BLaER1 (cell line): ENCODE measurements at regions not wholly inside any gene's neighbourhood (a gene's known extent, or its start where the extent isn't known, plus 50 kb on each side); places are given as distances from the start of the nearest gene placed in this dataset.

Source experiments
- H3K27ac ChIP-seq: shearing (Covaris generic); formaldehyde crosslinking; 2 replicates; pipeline ENCODE4 v1.8.1; 2022
- H3K27me3 ChIP-seq: shearing (Covaris generic); formaldehyde crosslinking; 2 replicates; pipeline ENCODE4 v1.8.1; 2022
- H3K36me3 ChIP-seq: shearing (Covaris generic); formaldehyde crosslinking; 2 replicates; pipeline ENCODE4 v1.8.1; 2022
- H3K4me1 ChIP-seq: shearing (Covaris generic); formaldehyde crosslinking; 2 replicates; pipeline ENCODE4 v1.8.1; 2022
- H3K4me2 ChIP-seq: shearing (Covaris generic); formaldehyde crosslinking; 2 replicates; pipeline ENCODE4 v1.8.1; 2022
- H3K4me3 ChIP-seq: shearing (Covaris generic); formaldehyde crosslinking; 2 replicates; pipeline ENCODE4 v1.8.1; 2022
- H3K9ac ChIP-seq: shearing (Covaris generic); formaldehyde crosslinking; 2 replicates; pipeline ENCODE4 v1.8.1; 2022
- H3K9me3 ChIP-seq: shearing (Covaris generic); formaldehyde crosslinking; 2 replicates; pipeline ENCODE4 v1.8.1; 2022
- H4K20me1 ChIP-seq: shearing (Covaris generic); formaldehyde crosslinking; 2 replicates; pipeline ENCODE4 v1.8.1; 2022
- Cebpa-rat ChIP-seq: shearing (Covaris generic); IDR thresholded peaks from 2 replicates; pipeline ENCODE4 v1.8.1; 2022

- no peaks in the 10 kb centered on the region for H3K36me3 ChIP-seq
Measured at GRCh38 chr4:177826973-177827372, 384.7 kb upstream of the AGA start.

DNA sequence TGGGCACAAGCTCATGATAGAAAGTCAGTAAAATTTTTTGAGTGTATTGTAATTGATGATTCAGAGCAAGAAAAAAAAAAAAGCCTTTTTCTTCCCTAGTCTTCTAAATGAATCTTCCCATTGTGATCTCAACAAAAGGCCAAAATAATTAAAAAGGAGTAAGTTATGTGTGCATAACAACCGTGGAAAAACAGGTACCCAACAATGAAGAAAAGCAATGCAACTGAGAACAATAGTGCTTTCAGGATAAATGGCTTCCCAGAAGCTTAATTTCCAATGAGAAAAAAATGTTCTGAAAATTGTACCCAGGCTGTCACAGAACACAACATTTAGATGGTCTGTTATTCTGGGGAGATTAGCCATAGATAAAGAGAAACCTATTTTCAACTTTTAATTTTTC, 399.0 kb upstream of the AGA start:
- Histone ChIP-seq H3K4me1 (no peaks in the 10 kb centered on the region), H3K9me3 (no peaks in the 10 kb centered on the region), H3K4me3 (no peak overlapping the region), H3K27me3 (no peaks in the 10 kb centered on the region), H3K4me2 (no peak overlapping the region), H3K36me3 (no peaks in the 10 kb centered on the region), H3K9ac (no peak overlapping the region), H4K20me1 (no peaks in the 10 kb centered on the region), H3K27ac (no peak overlapping the region)
- TF ChIP-seq Cebpa-rat = no peak

More at GRCh38 chr4:177826973-177827372, 384.7 kb upstream of the AGA start:
- no peaks in the 10 kb centered on the region for H4K20me1 ChIP-seq
- no peak overlapping the region for H3K9ac ChIP-seq
- no peak for TF ChIP-seq Cebpa-rat
- no peak overlapping the region for H3K4me3 ChIP-seq
- peaks cover 5% of the 10 kb centered on the region; the same call in 1 of the 2 replicates for H3K9me3 ChIP-seq
- no peaks in the 10 kb centered on the region for H3K4me1 ChIP-seq
- no peaks in the 10 kb centered on the region for H3K27me3 ChIP-seq
- no peak overlapping the region for H3K27ac ChIP-seq
- H3K4me2 ChIP-seq = no peak overlapping the region

DNA sequence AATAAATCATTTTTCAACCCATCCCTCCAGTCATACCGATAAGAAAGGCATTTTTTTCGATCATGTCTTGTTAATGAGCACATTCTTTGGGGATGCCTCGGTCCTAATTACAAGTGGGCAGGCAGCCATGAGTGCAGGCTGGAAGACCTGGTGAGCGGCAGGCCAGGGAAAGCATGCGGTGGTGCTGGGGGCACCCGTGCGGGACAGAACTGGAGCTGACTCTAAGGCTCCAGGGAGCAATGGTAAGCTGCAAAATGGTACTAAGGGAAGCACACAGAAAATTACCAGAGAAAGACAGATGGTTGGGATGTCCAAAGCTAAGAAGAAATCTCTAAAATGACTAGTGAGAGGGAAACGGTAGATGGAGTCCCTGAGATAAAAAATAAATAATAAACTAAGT, 411.0 kb upstream of the AGA start:
- Histone ChIP-seq H3K27me3 (no peaks in the 10 kb centered on the region), H3K4me3 (no peak overlapping the region), H3K36me3 (no peaks in the 10 kb centered on the region), H3K4me2 (no peak overlapping the region), H3K27ac (no peak overlapping the region), H3K9ac (no peak overlapping the region), H3K4me1 (no peaks in the 10 kb centered on the region), H3K9me3 (no peaks in the 10 kb centered on the region), H4K20me1 (no peaks in the 10 kb centered on the region)
- no peak for TF ChIP-seq Cebpa-rat

DNA sequence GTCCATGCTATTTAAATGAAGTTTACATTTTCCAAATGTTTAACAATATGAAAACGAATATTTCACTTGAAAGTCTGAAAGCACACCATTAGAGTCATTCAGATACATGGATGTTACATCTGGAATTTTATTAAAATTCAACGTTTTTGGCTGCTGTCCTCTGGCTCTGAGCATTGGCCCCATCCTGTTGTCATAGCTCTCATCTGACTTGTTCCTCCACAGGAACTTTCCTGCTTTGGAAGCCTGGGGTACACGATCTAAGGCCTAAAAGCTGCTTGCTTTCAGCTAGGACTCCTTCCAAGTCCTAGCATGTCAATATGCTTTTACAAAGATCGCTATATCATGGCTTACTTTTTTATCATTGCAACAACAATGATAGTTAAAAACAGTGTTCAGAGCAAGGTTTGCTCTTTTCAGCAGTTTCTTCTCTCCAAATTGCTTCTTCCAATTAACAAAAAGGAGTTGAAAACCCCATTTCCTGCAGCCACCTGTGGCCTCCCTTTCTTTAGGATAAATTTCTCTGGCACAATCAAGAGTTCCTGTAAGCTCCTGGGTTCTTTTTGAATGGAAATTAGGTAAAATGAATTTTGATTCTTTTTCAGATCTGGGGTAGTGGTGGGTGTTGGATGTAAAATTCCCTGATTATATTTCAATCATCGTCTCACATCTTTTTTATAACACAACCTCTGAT, 413.4 kb upstream of the AGA start:
- no peaks in the 10 kb centered on the region for H4K20me1 ChIP-seq
- H3K27me3 ChIP-seq = no peaks in the 10 kb centered on the region
- no peaks in the 10 kb centered on the region for H3K4me1 ChIP-seq
- H3K27ac ChIP-seq = no peak overlapping the region
- no peaks in the 10 kb centered on the region for H3K9me3 ChIP-seq
- H3K4me3 ChIP-seq = no peak overlapping the region
- no peak overlapping the region for H3K9ac ChIP-seq
- no peak for TF ChIP-seq Cebpa-rat
- no peak overlapping the region for H3K4me2 ChIP-seq
- H3K36me3 ChIP-seq = no peaks in the 10 kb centered on the region

GRCh38 chr4:177860171-177860570, 417.9 kb upstream of the AGA start:
- no peaks in the 10 kb centered on the region for H4K20me1 ChIP-seq
- H3K9ac ChIP-seq = no peak overlapping the region
- H3K27me3 ChIP-seq = no peaks in the 10 kb centered on the region
- no peaks in the 10 kb centered on the region for H3K9me3 ChIP-seq
- H3K27ac ChIP-seq = no peak overlapping the region
- no peak overlapping the region for H3K4me3 ChIP-seq
- no peaks in the 10 kb centered on the region for H3K36me3 ChIP-seq
- no peaks in the 10 kb centered on the region for H3K4me1 ChIP-seq
- no peak overlapping the region for H3K4me2 ChIP-seq
- TF ChIP-seq Cebpa-rat = no peak

GRCh38 chr4:177861551-177862094, 419.4 kb upstream of the AGA start:
- H3K4me1 ChIP-seq = no peaks in the 10 kb centered on the region
- H3K36me3 ChIP-seq = no peaks in the 10 kb centered on the region
- no peaks in the 10 kb centered on the region for H4K20me1 ChIP-seq
- H3K4me3 ChIP-seq = no peak overlapping the region
- no peaks in the 10 kb centered on the region for H3K27me3 ChIP-seq
- no peak overlapping the region for H3K4me2 ChIP-seq
- no peaks in the 10 kb centered on the region for H3K9me3 ChIP-seq
- no peak for TF ChIP-seq Cebpa-rat
- H3K9ac ChIP-seq = no peak overlapping the region
- no peak overlapping the region for H3K27ac ChIP-seq

- H3K9me3 ChIP-seq = no peaks in the 10 kb centered on the region
- H3K9ac ChIP-seq = no peak overlapping the region
- no peaks in the 10 kb centered on the region for H3K4me1 ChIP-seq
- no peak overlapping the region for H3K4me3 ChIP-seq
- no peak overlapping the region for H3K4me2 ChIP-seq
- TF ChIP-seq Cebpa-rat = no peak
- H3K36me3 ChIP-seq = no peaks in the 10 kb centered on the region
- no peaks in the 10 kb centered on the region for H3K27me3 ChIP-seq
- H3K27ac ChIP-seq = no peak overlapping the region
- no peaks in the 10 kb centered on the region for H4K20me1 ChIP-seq
Measured at GRCh38 chr4:177862541-177863176, 420.4 kb upstream of the AGA start.

DNA sequence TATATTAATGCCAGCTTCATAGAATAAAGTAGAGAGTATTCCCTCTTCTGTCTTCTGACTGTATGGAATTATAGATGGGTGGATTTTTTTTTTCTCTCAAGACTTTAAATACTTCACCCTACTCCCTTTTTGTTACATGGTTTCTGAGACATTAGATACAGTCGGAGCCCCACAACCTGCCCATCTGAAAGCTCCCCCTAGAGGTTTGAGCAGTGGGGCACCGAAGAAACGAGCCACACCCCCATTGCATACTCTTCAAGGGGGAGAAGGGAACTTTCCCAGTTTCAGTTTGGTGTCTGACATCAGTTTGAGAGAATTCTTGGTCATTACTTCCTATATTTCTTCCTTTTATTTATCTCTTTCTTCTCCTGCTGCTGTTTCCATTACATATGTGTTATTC, 437.6 kb upstream of the AGA start:
- Histone ChIP-seq H4K20me1 (no peaks in the 10 kb centered on the region), H3K4me2 (no peak overlapping the region), H3K27me3 (no peaks in the 10 kb centered on the region), H3K4me1 (no peaks in the 10 kb centered on the region), H3K9me3 (no peaks in the 10 kb centered on the region), H3K4me3 (no peak overlapping the region), H3K27ac (no peak overlapping the region), H3K9ac (no peak overlapping the region), H3K36me3 (no peaks in the 10 kb centered on the region)
- no peak for TF ChIP-seq Cebpa-rat

- Histone ChIP-seq H3K9ac (no peak overlapping the region), H4K20me1 (no peaks in the 10 kb centered on the region), H3K9me3 (no peaks in the 10 kb centered on the region), H3K4me2 (no peak overlapping the region), H3K4me3 (no peak overlapping the region), H3K27ac (no peak overlapping the region), H3K4me1 (no peaks in the 10 kb centered on the region), H3K36me3 (no peaks in the 10 kb centered on the region), H3K27me3 (no peaks in the 10 kb centered on the region)
- TF ChIP-seq Cebpa-rat = no peak
Measured at GRCh38 chr4:177895136-177895535, 452.9 kb upstream of the AGA start.

DNA sequence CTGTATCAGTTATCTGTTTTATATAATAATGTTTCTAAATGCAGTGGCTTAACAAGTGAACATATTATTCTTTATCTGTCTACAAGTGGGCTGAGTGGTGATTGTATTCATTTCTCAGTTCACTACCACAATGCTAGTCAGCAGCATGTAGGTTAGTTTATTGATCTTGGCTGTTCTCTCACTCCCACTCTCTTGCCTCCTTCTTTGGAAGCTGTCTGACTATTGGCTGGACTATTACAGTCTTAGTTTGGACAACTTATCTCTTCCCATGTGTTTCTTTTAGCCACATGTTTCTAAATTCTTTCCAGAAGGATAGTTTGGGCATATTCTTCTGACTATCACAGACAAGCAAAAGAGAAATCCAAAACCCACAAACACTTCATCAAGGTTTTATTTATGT, 459.5 kb upstream of the AGA start:
- Histone ChIP-seq H3K4me1 (no peaks in the 10 kb centered on the region), H3K4me3 (no peak overlapping the region), H3K36me3 (no peaks in the 10 kb centered on the region), H3K4me2 (no peak overlapping the region), H3K9me3 (no peaks in the 10 kb centered on the region), H3K9ac (no peak overlapping the region), H3K27ac (no peak overlapping the region), H3K27me3 (no peaks in the 10 kb centered on the region), H4K20me1 (no peaks in the 10 kb centered on the region)
- no peak for TF ChIP-seq Cebpa-rat
